ENCODE measurements at regions not wholly inside any gene's neighbourhood (a gene's known extent, or its start where the extent isn't known, plus 50 kb on each side); places are given as distances from the start of the nearest gene placed in this dataset.

DNA sequence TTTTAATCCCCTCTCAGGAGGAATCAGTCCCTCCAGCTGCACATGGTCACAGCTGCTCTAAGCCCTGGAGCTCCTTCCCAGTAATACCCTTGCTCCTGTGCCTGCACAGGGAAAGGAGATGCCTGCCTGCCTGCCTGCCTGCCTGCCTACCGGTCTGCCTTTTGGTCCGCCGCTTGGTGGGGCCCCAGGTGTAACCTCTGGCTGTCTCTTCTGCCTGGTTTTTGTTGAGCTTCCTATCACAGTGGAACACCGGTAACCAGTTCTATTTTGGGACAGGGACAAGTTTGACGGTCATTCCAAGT is 99.8 kb downstream of the DAD1 start (continued):
- TF ChIP-seq, protein P1, sequence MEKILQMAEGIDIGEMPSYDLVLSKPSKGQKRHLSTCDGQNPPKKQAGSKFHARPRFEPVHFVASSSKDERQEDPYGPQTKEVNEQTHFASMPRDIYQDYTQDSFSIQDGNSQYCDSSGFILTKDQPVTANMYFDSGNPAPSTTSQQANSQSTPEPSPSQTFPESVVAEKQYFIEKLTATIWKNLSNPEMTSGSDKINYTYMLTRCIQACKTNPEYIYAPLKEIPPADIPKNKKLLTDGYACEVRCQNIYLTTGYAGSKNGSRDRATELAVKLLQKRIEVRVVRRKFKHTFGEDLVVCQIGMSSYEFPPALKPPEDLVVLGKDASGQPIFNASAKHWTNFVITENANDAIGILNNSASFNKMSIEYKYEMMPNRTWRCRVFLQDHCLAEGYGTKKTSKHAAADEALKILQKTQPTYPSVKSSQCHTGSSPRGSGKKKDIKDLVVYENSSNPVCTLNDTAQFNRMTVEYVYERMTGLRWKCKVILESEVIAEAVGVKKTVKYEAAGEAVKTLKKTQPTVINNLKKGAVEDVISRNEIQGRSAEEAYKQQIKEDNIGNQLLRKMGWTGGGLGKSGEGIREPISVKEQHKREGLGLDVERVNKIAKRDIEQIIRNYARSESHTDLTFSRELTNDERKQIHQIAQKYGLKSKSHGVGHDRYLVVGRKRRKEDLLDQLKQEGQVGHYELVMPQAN (conservative IDR thresholded peaks at IDR 0.05) = no peak
- TF ChIP-seq SMAD1 (IDR thresholded peaks at IDR 0.05; ENCODE audit: low read depth, partially characterized antibody) (no peak), SUZ12 (IDR thresholded peaks at IDR 0.05; ENCODE audit: unreplicated experiment) (no peak), ZNF622 (IDR thresholded peaks at IDR 0.05) (no peak), MAX (IDR thresholded peaks at IDR 0.05; ENCODE audit: low read depth, low read length) (no peak), CHD1 (IDR thresholded peaks at IDR 0.05; ENCODE audit: low read depth, low read length) (no peak), BMI1 (IDR thresholded peaks at IDR 0.05; ENCODE audit: borderline replicate concordance) (no peak), SMC3 (IDR thresholded peaks at IDR 0.05; ENCODE audit: borderline replicate concordance, low read length) (peak; percentile 26; the same call in 1 of the 2 replicates), PAX8 (IDR thresholded peaks at IDR 0.05) (no peak), DPF2 (IDR thresholded peaks at IDR 0.05) (no peak), HDAC6 (IDR thresholded peaks at IDR 0.05; ENCODE audit: unreplicated experiment) (no peak), EGR1 (IDR thresholded peaks at IDR 0.05; ENCODE audit: borderline replicate concordance in 1 of 2, low read depth in 2 of 2, low read length in 2 of 2) (no peak), KLF5 (IDR thresholded peaks at IDR 0.05; ENCODE audit: partially characterized antibody) (no peak), IKZF1 (conservative IDR thresholded peaks at IDR 0.05) (no peak), SREBF2 (IDR thresholded peaks at IDR 0.05; ENCODE audit: low read length) (no peak), BACH1 (IDR thresholded peaks at IDR 0.05; ENCODE audit: borderline replicate concordance) (peak; percentile 19; the same call in 1 of the 2 replicates), WRNIP1 (IDR thresholded peaks at IDR 0.05; ENCODE audit: borderline replicate concordance, low read depth, low read length) (0 out of 2 replicates have a peak, but pooled peaks have one; percentile 19), ZSCAN29 (IDR thresholded peaks at IDR 0.05) (no peak), RUNX3 (IDR thresholded peaks at IDR 0.05; ENCODE audit: low read length) (no peak), STAT3 (IDR thresholded peaks at IDR 0.05; ENCODE audit: low read depth, low read length) (no peak), RFX5 (IDR thresholded peaks at IDR 0.05; ENCODE audit: low read depth, low read length) (no peak), SIN3A (IDR thresholded peaks at IDR 0.05; ENCODE audit: low read depth, low read length) (no peak), USF1 (IDR thresholded peaks at IDR 0.05; ENCODE audit: borderline replicate concordance, extremely low read length, insufficient read depth, low read depth, low read length) (no peak), PML (IDR thresholded peaks at IDR 0.05; ENCODE audit: low read length) (no peak)
- TF ChIP-seq, protein P2, sequence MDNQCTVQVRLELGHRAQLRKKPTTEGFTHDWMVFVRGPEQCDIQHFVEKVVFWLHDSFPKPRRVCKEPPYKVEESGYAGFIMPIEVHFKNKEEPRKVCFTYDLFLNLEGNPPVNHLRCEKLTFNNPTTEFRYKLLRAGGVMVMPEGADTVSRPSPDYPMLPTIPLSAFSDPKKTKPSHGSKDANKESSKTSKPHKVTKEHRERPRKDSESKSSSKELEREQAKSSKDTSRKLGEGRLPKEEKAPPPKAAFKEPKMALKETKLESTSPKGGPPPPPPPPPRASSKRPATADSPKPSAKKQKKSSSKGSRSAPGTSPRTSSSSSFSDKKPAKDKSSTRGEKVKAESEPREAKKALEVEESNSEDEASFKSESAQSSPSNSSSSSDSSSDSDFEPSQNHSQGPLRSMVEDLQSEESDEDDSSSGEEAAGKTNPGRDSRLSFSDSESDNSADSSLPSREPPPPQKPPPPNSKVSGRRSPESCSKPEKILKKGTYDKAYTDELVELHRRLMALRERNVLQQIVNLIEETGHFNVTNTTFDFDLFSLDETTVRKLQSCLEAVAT (IDR thresholded peaks at IDR 0.05) = peak; percentile 86
- TF ChIP-seq, protein P3, sequence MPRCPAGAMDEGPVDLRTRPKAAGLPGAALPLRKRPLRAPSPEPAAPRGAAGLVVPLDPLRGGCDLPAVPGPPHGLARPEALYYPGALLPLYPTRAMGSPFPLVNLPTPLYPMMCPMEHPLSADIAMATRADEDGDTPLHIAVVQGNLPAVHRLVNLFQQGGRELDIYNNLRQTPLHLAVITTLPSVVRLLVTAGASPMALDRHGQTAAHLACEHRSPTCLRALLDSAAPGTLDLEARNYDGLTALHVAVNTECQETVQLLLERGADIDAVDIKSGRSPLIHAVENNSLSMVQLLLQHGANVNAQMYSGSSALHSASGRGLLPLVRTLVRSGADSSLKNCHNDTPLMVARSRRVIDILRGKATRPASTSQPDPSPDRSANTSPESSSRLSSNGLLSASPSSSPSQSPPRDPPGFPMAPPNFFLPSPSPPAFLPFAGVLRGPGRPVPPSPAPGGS (IDR thresholded peaks at IDR 0.05; ENCODE audit: borderline replicate concordance, insufficient read depth, low read depth, low read length, poor library complexity, severe bottlenecking) = no peak
